HEK293 (cell line): ENCODE measurements at regions not wholly inside any gene's neighbourhood (a gene's known extent, or its start where the extent isn't known, plus 50 kb on each side); places are given as distances from the start of the nearest gene placed in this dataset.

Source experiments
- EGR2 ChIP-seq: fragments of 450-650 bp; formaldehyde crosslinking; IDR thresholded peaks from 2 replicates; pipeline ENCODE4 v1.5.1; 2016; ENCODE audit warnings: low read depth, missing biosample characterization, missing genetic modification characterization
- FEZF1 ChIP-seq: fragments of 450-650 bp; formaldehyde crosslinking; IDR thresholded peaks from 2 replicates; pipeline ENCODE4 v1.5.1; 2016; ENCODE audit warnings: missing biosample characterization, missing genetic modification characterization
- KLF16 ChIP-seq: fragments of 450-650 bp; formaldehyde crosslinking; IDR thresholded peaks from 2 replicates; pipeline ENCODE4 v1.5.1; 2017; ENCODE audit warnings: missing biosample characterization, missing genetic modification characterization
- KLF7 ChIP-seq: fragments of 450-650 bp; formaldehyde crosslinking; IDR thresholded peaks from 2 replicates; pipeline ENCODE4 v1.5.1; 2016; ENCODE audit warnings: missing biosample characterization, missing genetic modification characterization, borderline replicate concordance
- KLF8 ChIP-seq: fragments of 450-650 bp; formaldehyde crosslinking; IDR thresholded peaks from 2 replicates; pipeline ENCODE4 v1.5.1; 2016; ENCODE audit warnings: missing biosample characterization, missing genetic modification characterization
- RBAK ChIP-seq: fragments of 450-650 bp; formaldehyde crosslinking; IDR thresholded peaks from 2 replicates; pipeline ENCODE4 v1.5.1; 2016; ENCODE audit warnings: missing biosample characterization, missing genetic modification characterization
- WT1 ChIP-seq: fragments of 450-650 bp; formaldehyde crosslinking; IDR thresholded peaks from 2 replicates; pipeline ENCODE4 v1.5.1; 2016; ENCODE audit warnings: missing biosample characterization, missing genetic modification characterization
- ZBTB1 ChIP-seq: fragments of 450-650 bp; formaldehyde crosslinking; IDR thresholded peaks from 2 replicates; pipeline ENCODE4 v1.5.1; 2016; ENCODE audit warnings: missing biosample characterization, missing genetic modification characterization
- ZBTB11 ChIP-seq: fragments of 450-650 bp; formaldehyde crosslinking; conservative IDR thresholded peaks from 2 replicates; pipeline ENCODE4 v1.5.1; 2016; ENCODE audit warnings: low read depth, missing biosample characterization, missing genetic modification characterization
- ZBTB17 ChIP-seq: fragments of 450-650 bp; formaldehyde crosslinking; IDR thresholded peaks from 2 replicates; pipeline ENCODE4 v1.5.1; 2016; ENCODE audit warnings: missing biosample characterization, missing genetic modification characterization
- ZNF121 ChIP-seq: fragments of 450-650 bp; formaldehyde crosslinking; IDR thresholded peaks from 2 replicates; pipeline ENCODE4 v1.5.1; 2016; ENCODE audit warnings: missing biosample characterization, missing genetic modification characterization
- ZNF133 ChIP-seq: fragments of 450-650 bp; formaldehyde crosslinking; IDR thresholded peaks from 2 replicates; pipeline ENCODE4 v1.5.1; 2016; ENCODE audit warnings: missing biosample characterization, missing genetic modification characterization
- ZNF140 ChIP-seq: fragments of 450-650 bp; formaldehyde crosslinking; IDR thresholded peaks from 2 replicates; pipeline ENCODE4 v1.5.1; 2016; ENCODE audit warnings: missing biosample characterization, missing genetic modification characterization
- ZNF174 ChIP-seq: fragments of 450-650 bp; formaldehyde crosslinking; IDR thresholded peaks from 2 replicates; pipeline ENCODE4 v1.5.0; 2017; ENCODE audit warnings: missing biosample characterization, mild to moderate bottlenecking, missing genetic modification characterization
- ZNF184 ChIP-seq: fragments of 450-650 bp; IDR thresholded peaks from 2 replicates; pipeline ENCODE4 v1.5.1; 2018; ENCODE audit warnings: missing biosample characterization, mild to moderate bottlenecking, missing genetic modification characterization
- ZNF274 ChIP-seq, 2 experiments: fragments of 200-500 bp in 1 of 2; fragments of 450-650 bp in 1 of 2; sonication (Bioruptor generic) in 1 of 2; formaldehyde crosslinking in 1 of 2; IDR thresholded peaks; 2 replicates each; pipeline versions ENCODE4 v1.5.1 to v1.6.1; 2014 to 2016; ENCODE audit warnings: borderline replicate concordance in 1 of 2, inconsistent platforms in 1 of 2, low read length in 1 of 2, missing biosample characterization in 1 of 2, missing genetic modification characterization in 1 of 2
- ZNF366 ChIP-seq: fragments of 450-650 bp; formaldehyde crosslinking; conservative IDR thresholded peaks from 2 replicates; pipeline ENCODE4 v1.5.1; 2016; ENCODE audit warnings: missing biosample characterization, missing genetic modification characterization
- ZNF549 ChIP-seq: fragments of 450-650 bp; IDR thresholded peaks from 2 replicates; pipeline ENCODE4 v1.5.1; 2018; ENCODE audit warnings: missing biosample characterization, missing genetic modification characterization, mild to moderate bottlenecking, inconsistent platforms, moderate library complexity
- ZNF600 ChIP-seq: fragments of 450-650 bp; formaldehyde crosslinking; IDR thresholded peaks from 2 replicates; pipeline ENCODE4 v1.5.1; 2016; ENCODE audit warnings: missing biosample characterization, missing genetic modification characterization
- ZNF626 ChIP-seq: fragments of 450-650 bp; sonication (Bioruptor Pico); formaldehyde crosslinking; IDR thresholded peaks from 2 replicates; pipeline ENCODE4 v1.5.1; 2018; ENCODE audit warnings: missing biosample characterization, missing genetic modification characterization, inconsistent platforms
- ZNF776 ChIP-seq: fragments of 450-650 bp; formaldehyde crosslinking; IDR thresholded peaks from 2 replicates; pipeline ENCODE4 v1.5.0; 2017; ENCODE audit warnings: missing biosample characterization, missing genetic modification characterization, borderline replicate concordance
- TF ChIP-seq, protein P1 (sequence below): fragments of 450-650 bp; formaldehyde crosslinking; IDR thresholded peaks from 2 replicates; pipeline ENCODE4 v1.5.1; 2016; ENCODE audit warnings: missing biosample characterization, missing genetic modification characterization
- TF ChIP-seq, protein P2 (sequence below): fragments of 450-650 bp; formaldehyde crosslinking; IDR thresholded peaks from 2 replicates; pipeline ENCODE4; 2016; ENCODE audit warnings: missing biosample characterization, missing genetic modification characterization
- TF ChIP-seq, protein P3 (sequence below): IDR thresholded peaks from 2 replicates; pipeline ENCODE4 v1.6.1; 2011; ENCODE audit warnings: mild to moderate bottlenecking, low read depth, low read length, borderline replicate concordance
- TF ChIP-seq, protein P4 (sequence below): fragments of 450-650 bp; formaldehyde crosslinking; IDR thresholded peaks from 2 replicates; pipeline ENCODE4 v1.5.1; 2016; ENCODE audit warnings: missing biosample characterization, missing genetic modification characterization
- TF ChIP-seq, protein P5 (sequence below): fragments of 450-650 bp; IDR thresholded peaks from 2 replicates; pipeline ENCODE4 v1.5.1; 2018; ENCODE audit warnings: missing biosample characterization, missing genetic modification characterization
- TF ChIP-seq, protein P6 (sequence below): fragments of 450-650 bp; IDR thresholded peaks from 2 replicates; pipeline ENCODE4 v1.5.1; 2018; ENCODE audit warnings: missing biosample characterization, mild to moderate bottlenecking, missing genetic modification characterization

DNA sequence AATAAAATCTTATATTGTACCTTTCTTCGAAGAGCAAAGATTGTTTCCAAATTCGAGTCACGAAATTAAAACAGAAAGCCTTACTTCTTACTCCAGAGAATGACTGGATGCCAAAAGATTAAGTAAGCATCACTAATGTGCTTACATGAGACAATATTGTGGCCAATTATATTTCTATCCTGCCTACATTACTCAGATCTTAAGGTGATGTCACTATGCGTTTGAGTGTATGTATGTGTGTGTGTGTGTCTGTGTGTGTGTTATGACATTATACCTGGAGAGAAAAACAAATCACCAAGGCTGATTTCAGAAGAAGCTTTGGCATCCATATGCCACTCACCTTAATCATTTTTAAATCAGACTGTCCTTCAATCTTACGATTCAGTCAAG lies 556.3 kb downstream of the PPARGC1A start (continued):
- no peak for TF ChIP-seq ZBTB11
- TF ChIP-seq ZNF140 (tag by site-specific recombination) = no peak
- TF ChIP-seq ZNF549 (tag by site-specific recombination) = no peak
- TF ChIP-seq EGR2 (tag by site-specific recombination) = no peak
- TF ChIP-seq, protein P1, sequence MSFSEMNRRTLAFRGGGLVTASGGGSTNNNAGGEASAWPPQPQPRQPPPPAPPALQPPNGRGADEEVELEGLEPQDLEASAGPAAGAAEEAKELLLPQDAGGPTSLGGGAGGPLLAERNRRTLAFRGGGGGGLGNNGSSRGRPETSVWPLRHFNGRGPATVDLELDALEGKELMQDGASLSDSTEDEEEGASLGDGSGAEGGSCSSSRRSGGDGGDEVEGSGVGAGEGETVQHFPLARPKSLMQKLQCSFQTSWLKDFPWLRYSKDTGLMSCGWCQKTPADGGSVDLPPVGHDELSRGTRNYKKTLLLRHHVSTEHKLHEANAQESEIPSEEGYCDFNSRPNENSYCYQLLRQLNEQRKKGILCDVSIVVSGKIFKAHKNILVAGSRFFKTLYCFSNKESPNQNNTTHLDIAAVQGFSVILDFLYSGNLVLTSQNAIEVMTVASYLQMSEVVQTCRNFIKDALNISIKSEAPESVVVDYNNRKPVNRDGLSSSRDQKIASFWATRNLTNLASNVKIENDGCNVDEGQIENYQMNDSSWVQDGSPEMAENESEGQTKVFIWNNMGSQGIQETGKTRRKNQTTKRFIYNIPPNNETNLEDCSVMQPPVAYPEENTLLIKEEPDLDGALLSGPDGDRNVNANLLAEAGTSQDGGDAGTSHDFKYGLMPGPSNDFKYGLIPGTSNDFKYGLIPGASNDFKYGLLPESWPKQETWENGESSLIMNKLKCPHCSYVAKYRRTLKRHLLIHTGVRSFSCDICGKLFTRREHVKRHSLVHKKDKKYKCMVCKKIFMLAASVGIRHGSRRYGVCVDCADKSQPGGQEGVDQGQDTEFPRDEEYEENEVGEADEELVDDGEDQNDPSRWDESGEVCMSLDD (tag by site-specific recombination) = no peak
- TF ChIP-seq, protein P2, sequence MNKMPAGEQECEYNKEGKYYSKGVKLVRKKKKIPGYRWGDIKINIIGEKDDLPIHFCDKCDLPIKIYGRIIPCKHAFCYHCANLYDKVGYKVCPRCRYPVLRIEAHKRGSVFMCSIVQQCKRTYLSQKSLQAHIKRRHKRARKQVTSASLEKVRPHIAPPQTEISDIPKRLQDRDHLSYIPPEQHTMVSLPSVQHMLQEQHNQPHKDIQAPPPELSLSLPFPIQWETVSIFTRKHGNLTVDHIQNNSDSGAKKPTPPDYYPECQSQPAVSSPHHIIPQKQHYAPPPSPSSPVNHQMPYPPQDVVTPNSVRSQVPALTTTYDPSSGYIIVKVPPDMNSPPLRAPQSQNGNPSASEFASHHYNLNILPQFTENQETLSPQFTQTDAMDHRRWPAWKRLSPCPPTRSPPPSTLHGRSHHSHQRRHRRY = no peak
- no peak for TF ChIP-seq ZNF133 (tag by site-specific recombination)
- no peak for TF ChIP-seq ZNF121
- no peak for TF ChIP-seq ZNF776 (tag by site-specific recombination)
- TF ChIP-seq ZBTB17 (tag by site-specific recombination) = no peak
- TF ChIP-seq ZNF600 (tag by site-specific recombination) = 0 out of 2 replicates have a peak, but pooled peaks have one; percentile 20
- no peak for TF ChIP-seq RBAK (tag by site-specific recombination)
- TF ChIP-seq FEZF1 = no peak
- TF ChIP-seq, protein P3, sequence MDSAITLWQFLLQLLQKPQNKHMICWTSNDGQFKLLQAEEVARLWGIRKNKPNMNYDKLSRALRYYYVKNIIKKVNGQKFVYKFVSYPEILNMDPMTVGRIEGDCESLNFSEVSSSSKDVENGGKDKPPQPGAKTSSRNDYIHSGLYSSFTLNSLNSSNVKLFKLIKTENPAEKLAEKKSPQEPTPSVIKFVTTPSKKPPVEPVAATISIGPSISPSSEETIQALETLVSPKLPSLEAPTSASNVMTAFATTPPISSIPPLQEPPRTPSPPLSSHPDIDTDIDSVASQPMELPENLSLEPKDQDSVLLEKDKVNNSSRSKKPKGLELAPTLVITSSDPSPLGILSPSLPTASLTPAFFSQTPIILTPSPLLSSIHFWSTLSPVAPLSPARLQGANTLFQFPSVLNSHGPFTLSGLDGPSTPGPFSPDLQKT = no peak
- peak; percentile 91 for TF ChIP-seq ZNF366
- TF ChIP-seq, protein P4, sequence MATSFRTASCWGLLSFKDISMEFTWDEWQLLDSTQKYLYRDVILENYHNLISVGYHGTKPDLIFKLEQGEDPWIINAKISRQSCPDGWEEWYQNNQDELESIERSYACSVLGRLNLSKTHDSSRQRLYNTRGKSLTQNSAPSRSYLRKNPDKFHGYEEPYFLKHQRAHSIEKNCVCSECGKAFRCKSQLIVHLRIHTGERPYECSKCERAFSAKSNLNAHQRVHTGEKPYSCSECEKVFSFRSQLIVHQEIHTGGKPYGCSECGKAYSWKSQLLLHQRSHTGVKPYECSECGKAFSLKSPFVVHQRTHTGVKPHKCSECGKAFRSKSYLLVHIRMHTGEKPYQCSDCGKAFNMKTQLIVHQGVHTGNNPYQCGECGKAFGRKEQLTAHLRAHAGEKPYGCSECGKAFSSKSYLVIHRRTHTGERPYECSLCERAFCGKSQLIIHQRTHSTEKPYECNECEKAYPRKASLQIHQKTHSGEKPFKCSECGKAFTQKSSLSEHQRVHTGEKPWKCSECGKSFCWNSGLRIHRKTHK = no peak
- TF ChIP-seq, protein P5, sequence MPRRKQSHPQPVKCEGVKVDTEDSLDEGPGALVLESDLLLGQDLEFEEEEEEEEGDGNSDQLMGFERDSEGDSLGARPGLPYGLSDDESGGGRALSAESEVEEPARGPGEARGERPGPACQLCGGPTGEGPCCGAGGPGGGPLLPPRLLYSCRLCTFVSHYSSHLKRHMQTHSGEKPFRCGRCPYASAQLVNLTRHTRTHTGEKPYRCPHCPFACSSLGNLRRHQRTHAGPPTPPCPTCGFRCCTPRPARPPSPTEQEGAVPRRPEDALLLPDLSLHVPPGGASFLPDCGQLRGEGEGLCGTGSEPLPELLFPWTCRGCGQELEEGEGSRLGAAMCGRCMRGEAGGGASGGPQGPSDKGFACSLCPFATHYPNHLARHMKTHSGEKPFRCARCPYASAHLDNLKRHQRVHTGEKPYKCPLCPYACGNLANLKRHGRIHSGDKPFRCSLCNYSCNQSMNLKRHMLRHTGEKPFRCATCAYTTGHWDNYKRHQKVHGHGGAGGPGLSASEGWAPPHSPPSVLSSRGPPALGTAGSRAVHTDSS (tag by site-specific recombination) = no peak
- no peak for TF ChIP-seq ZNF626 (tag by site-specific recombination)
- no peak for TF ChIP-seq ZNF274 (IDR thresholded peaks at IDR 0.05; ENCODE audit: low read length)
- TF ChIP-seq ZNF274 (tag by site-specific recombination; IDR thresholded peaks at IDR 0.05; ENCODE audit: borderline replicate concordance) = no peak
- TF ChIP-seq ZNF184 (tag by site-specific recombination) = 0 out of 2 replicates have a peak, but pooled peaks have one; percentile 5
- TF ChIP-seq WT1 (tag by site-specific recombination) = no peak
- TF ChIP-seq KLF16 (tag by site-specific recombination) = no peak
- TF ChIP-seq ZNF174 (tag by site-specific recombination) = no peak
- TF ChIP-seq KLF8 (tag by site-specific recombination) = peak; percentile 79
- TF ChIP-seq, protein P6, sequence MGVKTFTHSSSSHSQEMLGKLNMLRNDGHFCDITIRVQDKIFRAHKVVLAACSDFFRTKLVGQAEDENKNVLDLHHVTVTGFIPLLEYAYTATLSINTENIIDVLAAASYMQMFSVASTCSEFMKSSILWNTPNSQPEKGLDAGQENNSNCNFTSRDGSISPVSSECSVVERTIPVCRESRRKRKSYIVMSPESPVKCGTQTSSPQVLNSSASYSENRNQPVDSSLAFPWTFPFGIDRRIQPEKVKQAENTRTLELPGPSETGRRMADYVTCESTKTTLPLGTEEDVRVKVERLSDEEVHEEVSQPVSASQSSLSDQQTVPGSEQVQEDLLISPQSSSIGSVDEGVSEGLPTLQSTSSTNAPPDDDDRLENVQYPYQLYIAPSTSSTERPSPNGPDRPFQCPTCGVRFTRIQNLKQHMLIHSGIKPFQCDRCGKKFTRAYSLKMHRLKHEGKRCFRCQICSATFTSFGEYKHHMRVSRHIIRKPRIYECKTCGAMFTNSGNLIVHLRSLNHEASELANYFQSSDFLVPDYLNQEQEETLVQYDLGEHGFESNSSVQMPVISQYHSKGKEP = no peak
- TF ChIP-seq KLF7 (tag by site-specific recombination) = no peak
- no peak for TF ChIP-seq ZBTB1 (tag by site-specific recombination)
